ENCODE measurements at regions not wholly inside any gene's neighbourhood (a gene's known extent, or its start where the extent isn't known, plus 50 kb on each side); places are given as distances from the start of the nearest gene placed in this dataset.
"Not testable (repeated sequence)": the region's sequence is repeated elsewhere in the genome, so short reads cannot be mapped to it uniquely, and the experiment has no call there.

- no peak for TF ChIP-seq TAF1 (IDR thresholded peaks at IDR 0.05; ENCODE audit: borderline replicate concordance, low read depth, low read length)
- no peak for TF ChIP-seq POLR2A (IDR thresholded peaks at IDR 0.05; ENCODE audit: low read depth, low read length)
- TF ChIP-seq POLR2AphosphoS5 (IDR thresholded peaks at IDR 0.05; ENCODE audit: low read depth, low read length), result no peak
- FAIRE-seq, result no peak
- no peak for DNase-seq (ENCODE audit: insufficient read length)
Observed at GRCh38 chr6:169141671-169142537, 111.7 kb downstream of the THBS2 start.

DNA sequence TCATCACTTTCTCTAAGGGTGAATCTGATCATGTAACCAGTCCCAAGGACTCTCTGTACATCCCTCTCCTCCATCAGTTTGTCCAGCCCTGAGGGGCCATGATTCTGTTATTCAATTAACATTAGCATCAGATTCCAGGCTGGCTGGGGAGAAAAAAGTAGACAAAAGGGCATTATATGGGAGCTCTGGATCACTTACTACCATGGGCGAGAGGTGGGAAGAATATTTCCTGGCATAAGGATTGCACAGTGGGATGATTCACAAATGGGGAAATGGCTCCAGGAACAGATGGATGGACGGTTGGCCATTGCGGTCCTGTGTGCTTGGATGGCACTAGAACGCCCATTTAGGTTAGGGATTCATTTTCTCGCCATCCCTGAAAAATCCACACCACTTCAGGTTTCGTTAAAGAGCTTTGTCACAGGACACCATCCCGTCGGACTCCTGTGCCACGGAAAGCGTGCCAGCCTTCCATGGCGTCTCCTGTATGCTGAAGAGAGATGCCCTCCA, 112.6 kb downstream of the THBS2 start:
- FAIRE-seq, result no peak
- no peak for TF ChIP-seq POLR2AphosphoS5 (IDR thresholded peaks at IDR 0.05; ENCODE audit: low read depth, low read length)
- no peak for DNase-seq (ENCODE audit: insufficient read length)

DNA sequence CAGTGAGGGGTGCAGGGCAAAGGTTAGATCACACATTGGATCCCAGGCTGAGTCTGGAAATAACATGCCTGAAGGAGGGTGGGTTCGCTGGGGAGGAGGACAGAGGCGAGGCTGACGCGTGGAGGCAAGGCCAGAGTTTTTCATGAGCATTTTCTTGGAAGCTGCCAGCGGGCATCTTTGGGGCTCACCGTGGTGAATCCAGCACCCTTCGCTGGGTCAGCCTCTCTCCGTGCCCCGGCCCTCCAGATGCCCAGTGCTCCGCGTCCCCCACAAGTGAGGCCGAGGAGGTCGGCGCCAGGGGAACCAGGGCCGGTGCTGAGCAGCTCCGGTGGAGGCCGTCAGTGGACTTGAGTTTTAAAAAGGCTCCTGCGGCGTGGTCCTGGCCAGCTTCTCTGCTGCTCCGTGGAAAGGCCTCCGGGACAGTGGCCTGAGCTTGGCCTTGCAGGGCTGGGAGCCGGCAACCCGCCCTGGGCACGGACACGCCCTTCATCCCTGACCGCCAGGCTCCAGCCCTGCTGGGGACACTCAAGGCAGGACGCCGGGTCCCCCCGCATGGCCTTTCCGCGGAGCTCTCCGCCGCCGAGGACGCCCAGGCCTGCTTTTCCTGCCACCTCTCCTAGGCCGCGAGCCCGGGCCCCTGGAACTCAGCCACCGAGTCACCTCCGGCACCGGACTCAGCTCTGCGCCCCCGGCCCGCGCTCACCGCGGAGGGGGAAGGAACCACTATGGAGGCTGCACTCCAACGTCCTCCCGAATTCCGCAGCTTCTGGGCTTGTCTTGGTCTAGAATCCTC, 114.3 kb downstream of the THBS2 start:
- DNase-seq (ENCODE audit: insufficient read length) (no peak), FAIRE-seq (no peak)
- TF ChIP-seq POLR2A (IDR thresholded peaks at IDR 0.05; ENCODE audit: low read depth, low read length) (no peak), TAF1 (IDR thresholded peaks at IDR 0.05; ENCODE audit: borderline replicate concordance, low read depth, low read length) (no peak), POLR2AphosphoS5 (IDR thresholded peaks at IDR 0.05; ENCODE audit: low read depth, low read length) (no peak)

- no peak for DNase-seq (ENCODE audit: insufficient read length)
- TF ChIP-seq POLR2A (IDR thresholded peaks at IDR 0.05; ENCODE audit: low read depth, low read length) (no peak), POLR2AphosphoS5 (IDR thresholded peaks at IDR 0.05; ENCODE audit: low read depth, low read length) (no peak), TAF1 (IDR thresholded peaks at IDR 0.05; ENCODE audit: borderline replicate concordance, low read depth, low read length) (no peak)
- FAIRE-seq, result no peak
Observed at GRCh38 chr6:169132352-169132940, 121.2 kb downstream of the THBS2 start.

DNA sequence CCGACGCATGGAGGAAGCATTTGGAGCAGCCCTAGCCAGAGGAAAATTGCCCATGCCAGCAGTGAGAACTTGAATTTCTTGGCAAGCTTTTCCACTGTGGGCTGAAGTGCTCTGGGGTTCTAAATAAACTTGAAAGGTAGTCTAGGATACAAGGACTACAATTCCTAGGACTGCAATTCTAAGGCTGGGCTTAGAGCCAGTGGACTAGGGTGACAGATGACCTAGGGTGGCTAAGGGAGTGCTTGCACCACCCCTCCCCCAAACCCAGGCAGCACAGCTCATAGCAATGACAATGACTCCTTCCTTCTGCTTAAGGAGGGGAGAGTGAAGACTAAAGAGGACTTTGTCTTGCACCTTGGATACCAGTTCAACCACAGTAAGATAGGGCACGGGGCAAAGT, 122.3 kb downstream of the THBS2 start:
- no peak for FAIRE-seq

DNA sequence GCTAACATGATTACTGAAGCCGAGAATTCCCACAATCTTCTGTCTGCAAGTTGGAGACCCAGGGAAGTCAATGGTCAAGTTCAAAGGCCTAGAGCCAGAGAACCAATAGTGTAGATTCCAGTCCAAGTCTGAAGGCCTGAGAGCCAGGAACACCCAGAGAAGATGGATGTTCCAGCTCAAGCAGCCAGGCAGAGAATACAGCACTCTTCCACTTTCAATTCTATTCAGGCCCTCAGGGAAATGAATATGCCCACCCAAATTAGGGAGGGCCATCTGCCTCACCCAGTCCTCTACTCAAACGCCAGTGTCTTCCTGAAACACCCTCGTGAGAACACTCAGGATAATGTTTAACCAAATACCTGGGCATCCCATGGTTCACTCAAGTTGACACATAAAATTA, 123.5 kb downstream of the THBS2 start:
- no peak for FAIRE-seq
- DNase-seq (ENCODE audit: insufficient read length), result no peak
- TF ChIP-seq POLR2A (IDR thresholded peaks at IDR 0.05; ENCODE audit: low read depth, low read length) (no peak), TAF1 (IDR thresholded peaks at IDR 0.05; ENCODE audit: borderline replicate concordance, low read depth, low read length) (no peak), POLR2AphosphoS5 (IDR thresholded peaks at IDR 0.05; ENCODE audit: low read depth, low read length) (no peak)

More for the DNA sequence above, 122.3 kb downstream of the THBS2 start:
- TF ChIP-seq POLR2A (IDR thresholded peaks at IDR 0.05; ENCODE audit: low read depth, low read length) (no peak), POLR2AphosphoS5 (IDR thresholded peaks at IDR 0.05; ENCODE audit: low read depth, low read length) (no peak), TAF1 (IDR thresholded peaks at IDR 0.05; ENCODE audit: borderline replicate concordance, low read depth, low read length) (no peak)
- DNase-seq (ENCODE audit: insufficient read length), result no peak

- TF ChIP-seq POLR2AphosphoS5 (IDR thresholded peaks at IDR 0.05; ENCODE audit: low read depth, low read length) (no peak), POLR2A (IDR thresholded peaks at IDR 0.05; ENCODE audit: low read depth, low read length) (no peak), TAF1 (IDR thresholded peaks at IDR 0.05; ENCODE audit: borderline replicate concordance, low read depth, low read length) (no peak)
- FAIRE-seq (no peak), DNase-seq (ENCODE audit: insufficient read length) (no peak)
Observed at GRCh38 chr6:169121013-169121412, 132.6 kb downstream of the THBS2 start.

DNA sequence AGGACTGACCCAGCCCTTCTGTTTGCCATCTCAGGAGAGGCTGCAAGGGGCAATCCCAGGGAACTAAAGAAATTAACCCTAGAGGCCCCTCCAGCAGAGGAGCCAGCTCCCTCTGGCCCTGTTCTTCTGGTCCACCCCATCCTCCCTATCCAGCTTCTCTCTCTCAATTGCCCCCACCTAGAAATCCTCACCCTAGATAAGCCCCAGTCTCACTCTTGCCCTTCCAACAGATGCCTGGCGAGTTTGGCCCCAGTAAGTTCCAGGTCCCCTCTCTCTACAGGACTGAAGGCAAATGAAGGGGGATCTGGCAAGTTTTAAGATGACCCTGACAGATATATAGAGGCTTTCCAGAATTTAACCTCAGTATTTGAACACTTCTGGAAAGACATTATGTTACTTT, 134.0 kb downstream of the THBS2 start:
- TF ChIP-seq POLR2A (IDR thresholded peaks at IDR 0.05; ENCODE audit: low read depth, low read length) (no peak), POLR2AphosphoS5 (IDR thresholded peaks at IDR 0.05; ENCODE audit: low read depth, low read length) (no peak), TAF1 (IDR thresholded peaks at IDR 0.05; ENCODE audit: borderline replicate concordance, low read depth, low read length) (no peak)
- FAIRE-seq (no peak), DNase-seq (ENCODE audit: insufficient read length) (no peak)

- TF ChIP-seq POLR2AphosphoS5 (IDR thresholded peaks at IDR 0.05; ENCODE audit: low read depth, low read length) (no peak), POLR2A (IDR thresholded peaks at IDR 0.05; ENCODE audit: low read depth, low read length) (no peak), TAF1 (IDR thresholded peaks at IDR 0.05; ENCODE audit: borderline replicate concordance, low read depth, low read length) (no peak)
- DNase-seq (ENCODE audit: insufficient read length) (no peak), FAIRE-seq (no peak)
Observed at GRCh38 chr6:169118346-169118830, 135.3 kb downstream of the THBS2 start.

DNA sequence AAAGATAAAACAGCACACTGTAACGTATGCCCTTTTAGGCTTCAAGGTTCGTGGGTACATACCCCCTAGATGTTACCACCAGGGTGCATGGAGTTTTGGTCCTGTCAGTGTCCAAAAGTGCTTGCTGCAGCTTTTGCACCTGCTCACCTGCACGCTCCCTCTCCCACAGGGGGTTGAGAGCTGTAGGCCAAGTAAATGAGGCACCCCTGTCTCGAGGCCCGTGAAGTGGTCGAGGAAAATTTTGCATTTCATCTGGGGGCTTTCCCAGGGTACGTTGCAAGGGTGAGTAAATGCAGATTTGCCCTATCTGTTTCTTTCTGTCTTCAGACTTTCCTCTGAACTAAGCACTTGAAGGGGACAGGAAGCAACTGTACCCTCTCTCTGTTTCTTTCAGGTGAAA, 136.0 kb downstream of the THBS2 start:
- TF ChIP-seq POLR2AphosphoS5 (IDR thresholded peaks at IDR 0.05; ENCODE audit: low read depth, low read length) (no peak), POLR2A (IDR thresholded peaks at IDR 0.05; ENCODE audit: low read depth, low read length) (no peak), TAF1 (IDR thresholded peaks at IDR 0.05; ENCODE audit: borderline replicate concordance, low read depth, low read length) (no peak)
- DNase-seq (ENCODE audit: insufficient read length) (no peak), FAIRE-seq (no peak)

DNA sequence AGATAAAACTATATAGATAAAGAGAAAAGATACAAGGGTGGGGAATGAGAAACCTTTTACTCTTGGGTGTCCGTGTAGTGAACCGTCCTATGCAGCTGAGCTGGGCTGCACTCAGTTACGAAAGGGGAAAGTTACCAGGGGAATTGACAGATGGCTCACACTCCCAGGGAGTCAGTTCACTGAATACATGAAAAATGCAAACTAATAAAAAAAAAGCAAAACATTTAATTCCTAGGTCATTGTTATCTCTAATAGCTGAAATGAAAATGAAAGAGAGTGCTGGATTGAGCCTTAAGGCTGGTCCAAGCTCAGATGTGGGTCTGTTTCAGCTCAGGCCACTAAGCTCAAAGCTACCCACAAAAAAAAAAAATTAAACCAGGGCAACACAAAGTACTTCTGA, 138.0 kb downstream of the THBS2 start:
- FAIRE-seq (no peak), DNase-seq (ENCODE audit: insufficient read length) (no peak)
- TF ChIP-seq TAF1 (IDR thresholded peaks at IDR 0.05; ENCODE audit: borderline replicate concordance, low read depth, low read length) (no peak), POLR2A (IDR thresholded peaks at IDR 0.05; ENCODE audit: low read depth, low read length) (no peak)

GRCh38 chr6:169114632-169115031, 139.0 kb downstream of the THBS2 start:
- FAIRE-seq; DNase-seq (ENCODE audit: insufficient read length): not testable (repeated sequence)

All from GM12892 (cell line).